ENCODE measurements at regions not wholly inside any gene's neighbourhood (a gene's known extent, or its start where the extent isn't known, plus 50 kb on each side); places are given as distances from the start of the nearest gene placed in this dataset.

DNA sequence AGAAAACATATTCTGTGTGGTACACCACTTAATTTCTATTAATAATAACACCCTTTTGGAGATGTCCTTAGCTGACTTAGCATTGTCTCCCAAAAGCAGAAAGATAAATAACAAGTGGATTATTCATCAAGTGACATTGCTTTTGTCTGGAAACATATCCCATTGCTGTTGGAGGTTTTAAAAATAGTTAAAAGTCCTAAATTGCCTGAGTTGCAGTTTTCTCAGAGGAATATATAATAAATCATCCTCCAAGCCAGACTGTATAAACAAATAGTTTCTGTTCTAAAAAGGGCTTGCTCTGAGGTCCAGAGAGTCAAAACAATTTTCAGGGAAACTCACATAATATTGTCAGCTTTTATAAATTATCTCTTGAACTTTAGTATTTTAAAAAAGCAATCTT, 60.4 kb upstream of the CD96 start:
- Histone ChIP-seq H3K9me3 (ENCODE audit: control insufficient read depth, insufficient read depth, low read depth, low read length) (no peaks in the 10 kb centered on the region), H2AFZ (ENCODE audit: low read length) (no peak overlapping the region), H3K27me3 (ENCODE audit: control insufficient read depth, insufficient read depth, low read length) (no peaks in the 10 kb centered on the region), H3K9ac (ENCODE audit: insufficient read depth, low read length) (no peak overlapping the region), H3K4me2 (ENCODE audit: extremely low read depth, insufficient read depth, low read length) (no peak overlapping the region), H3K4me1 (ENCODE audit: control insufficient read depth, extremely low read depth, insufficient read depth, low read length) (no peaks in the 10 kb centered on the region), H3K4me3 (replicated peaks in 1 of 4; ENCODE audit: control extremely low read depth in 1 of 4, insufficient read depth in 1 of 4, low read depth in 3 of 4, low read length in 4 of 4) (no peak overlapping the region), H3K27ac (ENCODE audit: insufficient read depth, low read length) (no peak overlapping the region), H3K79me2 (ENCODE audit: control insufficient read depth, insufficient read depth, low read length) (no peaks in the 10 kb centered on the region), H3K36me3 (ENCODE audit: control insufficient read depth, insufficient read depth, low read length) (no peaks in the 10 kb centered on the region), H4K20me1 (ENCODE audit: control insufficient read depth, extremely low read depth, insufficient read depth, low read length) (no peaks in the 10 kb centered on the region)
- peak; percentile 1 to 64 for DNase-seq (ENCODE audit: low read depth in 2 of 2)
- no peak for TF ChIP-seq EZH2 (IDR thresholded peaks at IDR 0.05; ENCODE audit: low read length, missing control alignments)
- TF ChIP-seq, protein P1, sequence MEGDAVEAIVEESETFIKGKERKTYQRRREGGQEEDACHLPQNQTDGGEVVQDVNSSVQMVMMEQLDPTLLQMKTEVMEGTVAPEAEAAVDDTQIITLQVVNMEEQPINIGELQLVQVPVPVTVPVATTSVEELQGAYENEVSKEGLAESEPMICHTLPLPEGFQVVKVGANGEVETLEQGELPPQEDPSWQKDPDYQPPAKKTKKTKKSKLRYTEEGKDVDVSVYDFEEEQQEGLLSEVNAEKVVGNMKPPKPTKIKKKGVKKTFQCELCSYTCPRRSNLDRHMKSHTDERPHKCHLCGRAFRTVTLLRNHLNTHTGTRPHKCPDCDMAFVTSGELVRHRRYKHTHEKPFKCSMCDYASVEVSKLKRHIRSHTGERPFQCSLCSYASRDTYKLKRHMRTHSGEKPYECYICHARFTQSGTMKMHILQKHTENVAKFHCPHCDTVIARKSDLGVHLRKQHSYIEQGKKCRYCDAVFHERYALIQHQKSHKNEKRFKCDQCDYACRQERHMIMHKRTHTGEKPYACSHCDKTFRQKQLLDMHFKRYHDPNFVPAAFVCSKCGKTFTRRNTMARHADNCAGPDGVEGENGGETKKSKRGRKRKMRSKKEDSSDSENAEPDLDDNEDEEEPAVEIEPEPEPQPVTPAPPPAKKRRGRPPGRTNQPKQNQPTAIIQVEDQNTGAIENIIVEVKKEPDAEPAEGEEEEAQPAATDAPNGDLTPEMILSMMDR (conservative IDR thresholded peaks at IDR 0.05 in 1 of 2, IDR thresholded peaks at IDR 0.05 in 1 of 2; ENCODE audit: low read depth in 1 of 2, low read length in 2 of 2), result no peak

DNA sequence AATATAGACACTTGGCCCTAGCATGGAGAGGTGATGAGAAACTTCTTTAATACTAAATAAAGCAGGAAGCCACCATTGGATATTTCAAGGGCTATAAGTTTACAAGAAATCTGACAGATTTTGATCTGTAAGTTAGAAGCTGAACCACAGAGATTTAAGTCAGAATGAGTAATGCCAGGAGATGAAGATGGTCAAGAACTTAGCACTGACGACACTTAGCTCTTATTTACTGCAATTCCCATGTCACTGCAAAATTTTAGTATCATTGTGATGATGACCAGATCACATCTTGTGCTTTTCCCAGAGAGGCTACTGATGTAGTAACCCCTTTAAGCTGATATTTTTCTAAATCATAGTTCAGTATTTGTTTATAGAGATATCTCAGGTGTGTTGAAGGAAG, 59.4 kb upstream of the CD96 start:
- no peaks in the 10 kb centered on the region for H3K36me3 ChIP-seq (ENCODE audit: control insufficient read depth, insufficient read depth, low read length)
- H2AFZ ChIP-seq (ENCODE audit: low read length), result no peak overlapping the region
- H3K27me3 ChIP-seq (ENCODE audit: control insufficient read depth, insufficient read depth, low read length), result no peaks in the 10 kb centered on the region
- H3K4me2 ChIP-seq (ENCODE audit: extremely low read depth, insufficient read depth, low read length), result no peak overlapping the region
- no peak overlapping the region for H3K27ac ChIP-seq (ENCODE audit: insufficient read depth, low read length)
- no peaks in the 10 kb centered on the region for H3K9me3 ChIP-seq (ENCODE audit: control insufficient read depth, insufficient read depth, low read depth, low read length)
- H3K9ac ChIP-seq (ENCODE audit: insufficient read depth, low read length), result no peak overlapping the region
- no peak for DNase-seq (ENCODE audit: low read depth in 2 of 2)
- H3K79me2 ChIP-seq (ENCODE audit: control insufficient read depth, insufficient read depth, low read length), result no peaks in the 10 kb centered on the region
- TF ChIP-seq, protein P1 (conservative IDR thresholded peaks at IDR 0.05 in 1 of 2, IDR thresholded peaks at IDR 0.05 in 1 of 2; ENCODE audit: low read depth in 1 of 2, low read length in 2 of 2), result no peak
- H3K4me1 ChIP-seq (ENCODE audit: control insufficient read depth, extremely low read depth, insufficient read depth, low read length), result no peaks in the 10 kb centered on the region
- H4K20me1 ChIP-seq (ENCODE audit: control insufficient read depth, extremely low read depth, insufficient read depth, low read length), result no peaks in the 10 kb centered on the region
- H3K4me3 ChIP-seq (replicated peaks in 1 of 4; ENCODE audit: control extremely low read depth in 1 of 4, insufficient read depth in 1 of 4, low read depth in 3 of 4, low read length in 4 of 4), result no peak overlapping the region

DNA sequence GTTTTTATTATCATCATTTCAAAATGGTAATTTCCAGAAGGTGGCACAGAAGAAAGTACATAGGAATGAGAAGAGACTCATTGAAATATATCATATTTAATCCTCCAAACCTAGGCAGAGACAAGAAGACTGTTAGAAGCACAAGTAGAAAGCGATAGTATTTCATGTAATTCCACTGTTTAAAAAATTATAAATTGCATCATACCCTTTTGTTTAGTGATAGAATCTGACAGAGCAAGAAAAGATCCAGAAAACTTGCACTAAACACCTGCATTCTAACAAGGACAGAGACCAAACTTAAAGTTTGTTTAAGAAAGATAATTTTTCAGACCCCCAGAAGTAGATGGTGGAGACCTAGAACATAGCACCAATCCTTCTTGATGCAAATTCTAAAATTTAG, 56.9 kb upstream of the CD96 start:
- H3K9me3 ChIP-seq (ENCODE audit: control insufficient read depth, insufficient read depth, low read depth, low read length), result no peaks in the 10 kb centered on the region
- no peak overlapping the region for H3K4me3 ChIP-seq (replicated peaks in 1 of 4; ENCODE audit: control extremely low read depth in 1 of 4, insufficient read depth in 1 of 4, low read depth in 3 of 4, low read length in 4 of 4)
- DNase-seq (ENCODE audit: low read depth in 2 of 2), result no peak
- TF ChIP-seq, protein P1 (conservative IDR thresholded peaks at IDR 0.05 in 1 of 2, IDR thresholded peaks at IDR 0.05 in 1 of 2; ENCODE audit: low read depth in 1 of 2, low read length in 2 of 2), result no peak
- TF ChIP-seq EZH2 (IDR thresholded peaks at IDR 0.05; ENCODE audit: low read length, missing control alignments), result no peak
- no peaks in the 10 kb centered on the region for H3K79me2 ChIP-seq (ENCODE audit: control insufficient read depth, insufficient read depth, low read length)
- no peak overlapping the region for H3K27ac ChIP-seq (ENCODE audit: insufficient read depth, low read length)
- H3K36me3 ChIP-seq (ENCODE audit: control insufficient read depth, insufficient read depth, low read length), result no peaks in the 10 kb centered on the region
- H3K4me1 ChIP-seq (ENCODE audit: control insufficient read depth, extremely low read depth, insufficient read depth, low read length), result no peaks in the 10 kb centered on the region
- H3K9ac ChIP-seq (ENCODE audit: insufficient read depth, low read length), result no peak overlapping the region
- H3K27me3 ChIP-seq (ENCODE audit: control insufficient read depth, insufficient read depth, low read length), result no peaks in the 10 kb centered on the region
- H4K20me1 ChIP-seq (ENCODE audit: control insufficient read depth, extremely low read depth, insufficient read depth, low read length), result no peaks in the 10 kb centered on the region
- no peak overlapping the region for H2AFZ ChIP-seq (ENCODE audit: low read length)
- no peak overlapping the region for H3K4me2 ChIP-seq (ENCODE audit: extremely low read depth, insufficient read depth, low read length)

All from fibroblast of lung (primary cell).